Activated gamma-delta T cell treated with Interleukin-2 at 50 U/mL for 16 hours (primary cell): ENCODE measurements at regions not wholly inside any gene's neighbourhood (a gene's known extent, or its start where the extent isn't known, plus 50 kb on each side); places are given as distances from the start of the nearest gene placed in this dataset.

Experiments used
- DNase-seq: peaks from one replicate; pipeline ENCODE4 v3.0.0-alpha.2; 2020

DNA sequence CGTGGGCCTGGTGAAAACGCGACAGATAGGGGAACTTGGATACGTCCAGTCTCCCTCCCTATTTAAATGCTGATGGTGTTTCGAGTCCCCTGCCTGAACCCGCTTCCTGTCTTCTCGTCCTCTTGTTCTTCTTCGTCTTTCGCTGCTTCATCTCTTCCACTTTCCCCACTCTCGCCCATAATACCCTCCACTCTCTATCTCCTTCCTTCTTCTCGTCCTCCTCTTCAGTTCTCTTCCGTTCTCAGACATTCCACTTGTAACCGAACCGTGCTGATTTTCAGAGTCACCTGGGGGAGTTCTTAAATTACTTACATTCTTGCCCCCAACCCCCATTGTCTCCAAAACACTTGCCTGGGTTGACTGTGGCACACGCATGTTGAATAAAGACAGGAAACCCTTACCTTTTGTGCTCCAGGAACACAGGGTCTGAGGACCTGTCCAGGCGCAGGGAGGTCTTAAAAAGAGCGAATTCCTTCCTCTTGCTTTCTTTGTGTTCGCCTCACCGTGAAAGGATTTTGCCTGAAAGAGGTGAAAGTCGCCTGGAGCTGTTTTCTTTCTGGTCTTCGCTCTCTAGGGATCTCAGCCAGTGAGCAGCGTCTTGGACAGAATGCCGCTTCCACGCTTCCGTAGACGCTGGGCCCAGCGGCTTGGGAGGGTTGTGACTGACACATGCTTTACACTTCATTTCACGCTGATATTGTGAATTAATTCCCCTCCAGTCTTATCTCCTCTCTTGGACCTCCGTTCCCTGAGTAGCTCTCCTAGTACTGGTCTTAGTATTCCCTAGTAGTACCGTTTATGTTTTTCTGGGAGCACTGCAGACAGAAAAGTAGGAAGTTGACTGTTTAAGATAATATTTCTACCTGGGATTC lies 184.0 kb downstream of the GPX5 start:
- DNase-seq: no peak

GRCh38 chr6:28710466-28711191 lies 184.9 kb downstream of the GPX5 start:
- DNase-seq: no peak

DNA sequence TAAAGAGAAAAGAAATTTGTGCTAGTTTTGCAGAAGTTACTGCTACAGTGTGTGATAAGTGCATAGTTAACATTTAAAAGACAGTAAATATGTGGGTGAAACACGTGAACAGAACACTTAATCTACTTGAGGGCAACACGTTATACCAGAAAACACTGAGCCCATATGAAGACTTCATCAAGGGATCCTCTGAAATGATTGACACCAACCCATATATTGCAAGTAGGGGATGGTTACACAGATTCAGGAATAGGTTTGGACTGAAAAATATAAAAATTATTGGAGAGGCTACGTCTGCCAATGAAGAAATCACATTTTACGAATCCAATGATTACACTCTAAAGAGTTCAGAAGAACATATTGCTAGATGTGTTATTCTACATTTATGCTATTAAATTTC lies 185.6 kb downstream of the GPX5 start:
- DNase-seq: no peak

DNA sequence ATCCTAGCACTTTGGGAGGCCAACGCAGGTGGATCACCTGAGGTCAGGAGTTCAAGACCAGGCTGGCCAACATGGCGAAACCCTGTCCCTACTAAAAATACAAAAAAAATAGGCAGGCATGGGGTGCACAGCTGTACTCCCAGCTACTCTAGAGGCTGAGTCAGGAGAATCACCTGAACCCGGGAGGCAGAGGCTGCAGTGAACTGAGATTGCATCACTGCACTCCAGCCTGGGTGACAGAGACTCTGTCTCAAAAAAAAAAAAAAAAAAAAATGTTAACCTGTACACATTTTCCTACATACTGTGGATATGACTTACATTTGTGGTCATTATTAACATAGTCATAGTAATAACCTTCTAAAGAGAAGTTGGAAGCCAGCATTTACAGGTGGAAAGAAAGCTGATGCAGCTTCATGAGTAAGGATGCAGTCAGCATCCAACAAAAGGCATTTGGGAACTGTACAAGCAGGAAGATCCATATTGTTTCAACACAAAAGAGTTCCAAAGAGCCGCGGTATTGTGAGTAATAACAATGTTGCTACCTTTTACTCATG lies 186.2 kb downstream of the GPX5 start:
- DNase-seq: no peak

DNA sequence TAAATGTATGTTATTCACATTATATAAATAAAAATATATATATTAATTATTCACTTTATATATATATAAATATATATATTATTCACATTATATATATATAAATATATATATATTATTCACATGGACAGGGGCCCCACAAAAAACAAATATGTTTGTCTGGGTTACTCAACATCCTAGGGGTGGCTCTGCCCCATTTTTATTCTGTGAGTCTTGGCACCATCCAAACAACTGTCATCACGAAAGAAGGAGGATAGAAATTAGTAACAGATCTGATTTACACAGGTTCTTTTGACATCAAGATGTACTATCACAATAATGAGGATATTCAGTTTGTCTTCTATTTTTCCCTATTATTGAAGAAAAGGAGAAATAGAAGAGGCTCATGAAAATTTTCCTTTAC lies 187.3 kb downstream of the GPX5 start:
- no peak for DNase-seq

GRCh38 chr6:28719275-28719940 lies 193.7 kb downstream of the GPX5 start:
- no peak for DNase-seq

GRCh38 chr6:28720357-28721231 lies 194.9 kb downstream of the GPX5 start:
- DNase-seq: no peak

- DNase-seq: no peak
Measured at GRCh38 chr6:28721372-28721771, 195.7 kb downstream of the GPX5 start.

GRCh38 chr6:28724395-28724794 lies 198.7 kb downstream of the GPX5 start:
- no peak for DNase-seq

GRCh38 chr6:28725274-28725809 lies 198.4 kb downstream of the TRIM27 start:
- DNase-seq: no peak

DNA sequence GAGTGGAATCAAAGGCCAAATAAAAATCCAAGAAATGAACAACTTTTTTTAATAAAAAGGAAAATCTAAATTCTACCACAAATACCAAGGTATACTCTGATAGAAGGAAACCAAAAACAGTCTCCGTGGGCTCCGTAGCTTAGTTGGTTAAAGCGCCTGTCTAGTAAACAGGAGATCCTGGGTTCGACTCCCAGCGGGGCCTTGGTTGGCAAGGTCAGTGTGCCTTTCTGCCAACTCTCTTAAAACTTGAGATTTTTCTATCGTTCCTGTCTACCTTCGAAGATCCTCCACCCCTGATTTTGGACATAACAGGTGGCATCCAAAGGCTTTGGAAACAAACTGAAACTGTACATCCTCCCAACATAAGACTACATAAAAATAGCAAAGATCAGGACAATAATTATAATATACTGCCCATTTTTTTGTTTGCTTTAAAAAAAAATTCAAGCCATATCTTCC lies 197.9 kb downstream of the TRIM27 start:
- no peak for DNase-seq

GRCh38 chr6:28726569-28727309 lies 197.0 kb downstream of the TRIM27 start:
- DNase-seq: no peak

- no peak for DNase-seq
Measured at GRCh38 chr6:28727559-28728211, 196.1 kb downstream of the TRIM27 start.

GRCh38 chr6:28729501-28730402 lies 194.0 kb downstream of the TRIM27 start:
- DNase-seq: no peak

- DNase-seq: no peak
Measured at GRCh38 chr6:28732052-28732451, 191.7 kb downstream of the TRIM27 start.

DNA sequence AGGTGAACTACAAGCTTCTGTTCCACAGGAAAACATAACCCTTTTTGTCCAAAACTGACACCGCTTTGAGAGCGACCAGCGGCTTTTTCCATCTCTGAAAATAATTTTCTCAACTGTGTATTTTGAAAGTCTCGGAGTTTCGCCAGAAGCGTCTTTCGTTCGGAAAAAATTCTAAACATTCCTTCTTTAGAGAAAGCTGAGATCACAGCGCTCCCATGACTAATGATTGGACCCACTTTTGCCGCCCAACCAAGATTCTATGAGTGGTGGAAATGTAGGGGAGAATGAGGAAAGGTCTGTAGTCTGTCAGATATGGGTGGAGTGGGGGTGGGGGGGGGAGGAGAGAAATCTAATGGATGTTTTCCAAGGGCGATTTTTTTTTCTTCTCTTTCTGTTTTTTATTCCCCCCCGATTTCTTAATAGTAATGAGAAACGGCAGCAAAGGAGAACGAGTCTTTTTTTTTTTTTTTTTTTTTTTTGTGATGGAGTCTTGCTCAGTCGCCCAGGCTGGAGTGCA lies 189.3 kb downstream of the TRIM27 start:
- DNase-seq: no peak

GRCh38 chr6:28736121-28736520 lies 187.7 kb downstream of the TRIM27 start:
- no peak for DNase-seq

DNA sequence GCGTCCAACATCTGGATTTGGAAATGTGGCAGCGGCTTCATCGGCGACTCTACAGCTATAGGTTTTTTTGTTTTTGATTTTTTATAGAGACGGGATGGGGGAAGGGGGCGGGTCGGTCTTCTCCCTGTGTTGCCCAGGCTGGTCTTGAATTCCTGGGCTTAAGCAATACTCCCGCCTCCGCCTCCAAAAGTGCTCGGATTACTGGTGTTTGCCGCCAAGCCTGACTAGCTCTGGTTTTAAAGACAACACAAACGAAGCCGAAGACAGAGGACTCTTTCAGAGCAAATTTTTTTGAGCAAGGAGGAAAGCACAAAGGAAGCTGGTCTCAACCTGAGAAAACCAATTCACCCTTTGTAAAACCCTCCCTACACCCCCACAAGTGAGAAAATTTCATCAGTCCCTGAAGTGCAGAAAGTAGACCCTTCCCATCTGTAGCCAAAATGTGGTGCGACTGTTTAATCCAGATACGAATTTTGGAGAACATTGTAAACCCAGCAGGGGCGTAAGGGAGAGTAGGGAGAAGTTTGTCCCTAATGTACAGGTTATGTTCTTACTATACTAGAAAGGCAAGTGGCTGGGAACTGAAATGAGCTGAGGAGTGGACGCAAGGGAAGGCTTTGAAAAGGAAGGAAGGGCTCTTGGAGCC lies 185.9 kb downstream of the TRIM27 start:
- DNase-seq: no peak

- no peak for DNase-seq
Measured at GRCh38 chr6:28738396-28738765, 185.4 kb downstream of the TRIM27 start.
